Panc1 (cell line): ENCODE measurements at regions not wholly inside any gene's neighbourhood (a gene's known extent, or its start where the extent isn't known, plus 50 kb on each side); places are given as distances from the start of the nearest gene placed in this dataset.

ENCODE experiments used
- ATAC-seq: fragments of 200-7000 bp; cut with Tn5 transposase; 2 replicates; pipeline ENCODE4 v1.9.1; 2020; ENCODE audit warnings: mild to moderate bottlenecking, moderate library complexity
- BruUV-seq: library from RNA; stranded (reverse); fragments of 400-500 nt; replicated peaks from 2 replicates; lab custom pipeline; 2021; lab: Mats Ljungman, UMichigan
- CTCF ChIA-PET: fragments of 300-600 bp; sonication (Branson Sonifier 250); formaldehyde crosslinking; loops from one replicate; lab custom pipeline; 2022; ENCODE audit warnings: antibody characterized with exemption; lab: Charles Lee
- POLR2A ChIA-PET: fragments of 300-600 bp; sonication (Branson Sonifier 250); formaldehyde crosslinking; loops from one replicate; lab custom pipeline; 2022; ENCODE audit warnings: antibody characterized with exemption; lab: Charles Lee
- DNase-seq: peaks from one replicate; pipeline ENCODE4 v3.0.0-alpha.2; 2010; ENCODE audit warnings: low read depth, low spot score
- H3K27ac ChIP-seq: 2 replicates; pipeline ENCODE4 v1.5.1; 2011; ENCODE audit warnings: mild to moderate bottlenecking, low read length, inconsistent platforms
- H3K27me3 ChIP-seq: fragments of 200-500 bp; sonication (Bioruptor generic); 2 replicates; pipeline ENCODE4 v1.6.0; 2014; ENCODE audit warnings: low read length, inconsistent platforms; ENCODE audit not compliant: control insufficient read depth, insufficient read depth
- H3K36me3 ChIP-seq: fragments of 200-500 bp; sonication (Bioruptor generic); 2 replicates; pipeline ENCODE4 v1.5.1; 2014; ENCODE audit warnings: inconsistent platforms, mild to moderate bottlenecking, low read length, moderate library complexity; ENCODE audit not compliant: control insufficient read depth, insufficient read depth
- H3K4me1 ChIP-seq: 2 replicates; pipeline ENCODE4 v1.5.1; 2011; ENCODE audit warnings: inconsistent platforms, mild to moderate bottlenecking, low read length, moderate library complexity; ENCODE audit not compliant: control insufficient read depth, insufficient read depth
- H3K4me3 ChIP-seq, 2 experiments: 2 replicates each; pipeline ENCODE4 v1.5.1; 2011 to 2012; ENCODE audit warnings: low read depth in 2 of 2, low read length in 2 of 2, mild to moderate bottlenecking in 2 of 2, inconsistent platforms in 1 of 2, moderate library complexity in 1 of 2
- H3K9me3 ChIP-seq: fragments of 200-500 bp; sonication (Bioruptor generic); 2 replicates; pipeline ENCODE4 v1.5.1; 2014; ENCODE audit warnings: low read depth, mild to moderate bottlenecking, inconsistent platforms, low read length, moderate library complexity; ENCODE audit not compliant: control insufficient read depth, insufficient read depth
- CTCF ChIP-seq: fragments of 450-650 bp; IDR thresholded peaks from 2 replicates; pipeline ENCODE4 v1.5.1; 2017; ENCODE audit warnings: mild to moderate bottlenecking
- POLR2AphosphoS5 ChIP-seq: IDR thresholded peaks from 2 replicates; pipeline ENCODE4 v1.6.1; 2012; ENCODE audit warnings: mild to moderate bottlenecking, low read depth, low read length, moderate library complexity
- SIN3A ChIP-seq: IDR thresholded peaks from 2 replicates; pipeline ENCODE4 v1.6.1; 2012; ENCODE audit warnings: low read depth, mild to moderate bottlenecking, low read length, moderate library complexity, borderline replicate concordance; ENCODE audit not compliant: insufficient read depth
- TCF7L2 ChIP-seq: IDR thresholded peaks from 2 replicates; pipeline ENCODE4 v1.6.1; 2011; ENCODE audit warnings: mild to moderate bottlenecking, low read depth, low read length, inconsistent platforms
- in situ Hi-C: cut with HindIII; loops from 2 replicates; pipeline ENCODE4 v1.10.0; 2016; ENCODE audit warnings: low sequenced_read_pairs, low pct_unique_long_range_greater_than_20kb
- intact Hi-C: fragments of 100-400 bp; cut with micrococcal nuclease; formaldehyde crosslinking; loops from one replicate; pipeline ENCODE4 v1.10.0; 2022; ENCODE audit not compliant: unreplicated experiment
- TF ChIP-seq, protein P1 (sequence below), 2 experiments: IDR thresholded peaks; 2 replicates each; pipeline ENCODE4 v1.6.1; 2011 to 2012; ENCODE audit warnings: low read depth in 2 of 2, control low read depth in 1 of 2, low read length in 1 of 2, mild to moderate bottlenecking in 1 of 2, moderate library complexity in 1 of 2; ENCODE audit not compliant: insufficient read depth in 1 of 2

DNA sequence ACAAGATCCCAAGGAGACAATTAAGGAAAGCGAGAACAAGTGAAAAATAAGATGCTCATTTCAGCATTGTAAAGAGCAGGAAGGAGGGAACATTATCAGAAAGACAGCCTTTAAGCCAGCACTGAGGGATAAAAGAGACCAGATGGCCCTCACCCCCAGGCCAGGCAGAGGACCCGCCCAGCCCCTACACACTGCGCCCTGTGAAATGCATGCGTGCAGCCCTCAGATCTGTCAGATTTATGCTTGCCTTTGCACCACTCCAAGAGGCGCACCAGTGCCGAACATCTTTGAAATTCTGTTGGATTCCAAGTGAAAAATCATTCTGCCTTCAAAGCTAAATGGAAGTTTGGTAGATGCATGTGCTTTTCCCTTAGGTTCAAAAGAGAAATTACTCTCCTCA lies 378.0 kb downstream of the MLLT3 start:
- no peaks in the 10 kb centered on the region for H3K36me3 ChIP-seq

GRCh38 chr9:20243841-20244240 lies 378.5 kb downstream of the MLLT3 start:
- in situ Hi-C loops (no loop called here), intact Hi-C loops (no loop called here)
- ChIA-PET CTCF (no interaction called here), POLR2A (no interaction called here)
- Histone ChIP-seq H3K4me3 (no peak overlapping the region), H3K27ac (no peak overlapping the region), H3K4me1 (no peaks in the 10 kb centered on the region), H3K9me3 (no peaks in the 10 kb centered on the region), H3K27me3 (no peaks in the 10 kb centered on the region), H3K36me3 (no peaks in the 10 kb centered on the region)
- no peak for ATAC-seq
- no TSS peak for BruUV-seq
- no peak for DNase-seq
- TF ChIP-seq, protein P1, sequence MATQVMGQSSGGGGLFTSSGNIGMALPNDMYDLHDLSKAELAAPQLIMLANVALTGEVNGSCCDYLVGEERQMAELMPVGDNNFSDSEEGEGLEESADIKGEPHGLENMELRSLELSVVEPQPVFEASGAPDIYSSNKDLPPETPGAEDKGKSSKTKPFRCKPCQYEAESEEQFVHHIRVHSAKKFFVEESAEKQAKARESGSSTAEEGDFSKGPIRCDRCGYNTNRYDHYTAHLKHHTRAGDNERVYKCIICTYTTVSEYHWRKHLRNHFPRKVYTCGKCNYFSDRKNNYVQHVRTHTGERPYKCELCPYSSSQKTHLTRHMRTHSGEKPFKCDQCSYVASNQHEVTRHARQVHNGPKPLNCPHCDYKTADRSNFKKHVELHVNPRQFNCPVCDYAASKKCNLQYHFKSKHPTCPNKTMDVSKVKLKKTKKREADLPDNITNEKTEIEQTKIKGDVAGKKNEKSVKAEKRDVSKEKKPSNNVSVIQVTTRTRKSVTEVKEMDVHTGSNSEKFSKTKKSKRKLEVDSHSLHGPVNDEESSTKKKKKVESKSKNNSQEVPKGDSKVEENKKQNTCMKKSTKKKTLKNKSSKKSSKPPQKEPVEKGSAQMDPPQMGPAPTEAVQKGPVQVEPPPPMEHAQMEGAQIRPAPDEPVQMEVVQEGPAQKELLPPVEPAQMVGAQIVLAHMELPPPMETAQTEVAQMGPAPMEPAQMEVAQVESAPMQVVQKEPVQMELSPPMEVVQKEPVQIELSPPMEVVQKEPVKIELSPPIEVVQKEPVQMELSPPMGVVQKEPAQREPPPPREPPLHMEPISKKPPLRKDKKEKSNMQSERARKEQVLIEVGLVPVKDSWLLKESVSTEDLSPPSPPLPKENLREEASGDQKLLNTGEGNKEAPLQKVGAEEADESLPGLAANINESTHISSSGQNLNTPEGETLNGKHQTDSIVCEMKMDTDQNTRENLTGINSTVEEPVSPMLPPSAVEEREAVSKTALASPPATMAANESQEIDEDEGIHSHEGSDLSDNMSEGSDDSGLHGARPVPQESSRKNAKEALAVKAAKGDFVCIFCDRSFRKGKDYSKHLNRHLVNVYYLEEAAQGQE (IDR thresholded peaks at IDR 0.05; ENCODE audit: insufficient read depth in 1 of 2, low read depth in 2 of 2, low read length in 1 of 2): no peak
- TF ChIP-seq CTCF (no peak), SIN3A (no peak), POLR2AphosphoS5 (no peak), TCF7L2 (no peak)

More for the DNA sequence above, 378.0 kb downstream of the MLLT3 start:
- no peak for ATAC-seq
- ChIA-PET POLR2A (no interaction called here), CTCF (no interaction called here)
- in situ Hi-C loops (no loop called here), intact Hi-C loops (no loop called here)
- H3K4me1 ChIP-seq: no peaks in the 10 kb centered on the region
- no peak overlapping the region for H3K27ac ChIP-seq
- no TSS peak for BruUV-seq
- no peak for DNase-seq
- TF ChIP-seq CTCF (no peak), SIN3A (no peak), POLR2AphosphoS5 (no peak), TCF7L2 (no peak)
- TF ChIP-seq, protein P1 (IDR thresholded peaks at IDR 0.05; ENCODE audit: insufficient read depth in 1 of 2, low read depth in 2 of 2, low read length in 1 of 2): no peak
- no peak overlapping the region for H3K4me3 ChIP-seq
- H3K27me3 ChIP-seq: no peaks in the 10 kb centered on the region
- no peaks in the 10 kb centered on the region for H3K9me3 ChIP-seq
